ENCODE measurements at regions not wholly inside any gene's neighbourhood (a gene's known extent, or its start where the extent isn't known, plus 50 kb on each side); places are given as distances from the start of the nearest gene placed in this dataset.

DNA sequence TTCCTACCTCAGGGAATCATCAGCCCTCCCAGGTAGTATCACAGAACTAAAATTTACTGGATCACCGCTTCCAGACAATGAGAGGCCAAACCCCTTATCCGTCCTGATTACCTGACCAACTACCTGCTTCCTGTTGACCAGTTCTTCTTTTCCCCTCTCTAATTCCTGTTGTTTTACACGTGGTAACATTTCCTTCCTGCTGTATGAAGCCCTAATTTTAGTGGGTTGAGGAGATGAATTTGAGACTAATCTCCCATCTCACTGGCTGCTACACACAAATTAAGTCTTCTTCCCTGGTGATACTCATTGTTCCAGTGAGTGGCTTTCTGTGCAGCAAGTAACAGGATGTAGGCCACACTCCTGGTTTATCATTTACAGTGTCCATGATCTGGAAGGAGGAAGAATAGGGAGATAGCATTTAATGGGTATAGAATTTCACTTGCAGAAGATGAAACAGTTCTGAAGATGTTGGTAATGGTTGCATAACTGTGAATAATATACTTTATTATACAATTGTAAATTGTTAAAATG lies 2112.9 kb downstream of the NCAM2 start:
- TF ChIP-seq CTCF (IDR thresholded peaks at IDR 0.05) (no peak), POLR2AphosphoS5 (IDR thresholded peaks at IDR 0.05; ENCODE audit: low read depth, low read length) (no peak), FOXM1 (IDR thresholded peaks at IDR 0.05; ENCODE audit: low read depth) (no peak), TEAD4 (IDR thresholded peaks at IDR 0.05; ENCODE audit: borderline replicate concordance, insufficient read depth) (no peak), NFIC (IDR thresholded peaks at IDR 0.05; ENCODE audit: borderline replicate concordance) (no peak)
- TF ChIP-seq, protein P1, sequence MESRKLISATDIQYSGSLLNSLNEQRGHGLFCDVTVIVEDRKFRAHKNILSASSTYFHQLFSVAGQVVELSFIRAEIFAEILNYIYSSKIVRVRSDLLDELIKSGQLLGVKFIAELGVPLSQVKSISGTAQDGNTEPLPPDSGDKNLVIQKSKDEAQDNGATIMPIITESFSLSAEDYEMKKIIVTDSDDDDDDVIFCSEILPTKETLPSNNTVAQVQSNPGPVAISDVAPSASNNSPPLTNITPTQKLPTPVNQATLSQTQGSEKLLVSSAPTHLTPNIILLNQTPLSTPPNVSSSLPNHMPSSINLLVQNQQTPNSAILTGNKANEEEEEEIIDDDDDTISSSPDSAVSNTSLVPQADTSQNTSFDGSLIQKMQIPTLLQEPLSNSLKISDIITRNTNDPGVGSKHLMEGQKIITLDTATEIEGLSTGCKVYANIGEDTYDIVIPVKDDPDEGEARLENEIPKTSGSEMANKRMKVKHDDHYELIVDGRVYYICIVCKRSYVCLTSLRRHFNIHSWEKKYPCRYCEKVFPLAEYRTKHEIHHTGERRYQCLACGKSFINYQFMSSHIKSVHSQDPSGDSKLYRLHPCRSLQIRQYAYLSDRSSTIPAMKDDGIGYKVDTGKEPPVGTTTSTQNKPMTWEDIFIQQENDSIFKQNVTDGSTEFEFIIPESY (IDR thresholded peaks at IDR 0.05; ENCODE audit: borderline replicate concordance, low read depth): no peak

Data from SK-N-SH (cell line).